COLO829 (cell line): ENCODE measurements at regions not wholly inside any gene's neighbourhood (a gene's known extent, or its start where the extent isn't known, plus 50 kb on each side); places are given as distances from the start of the nearest gene placed in this dataset.

Experiments used
- DNase-seq: peaks from one replicate; pipeline ENCODE4 v3.0.0; 2012; ENCODE audit warnings: low spot score

DNA sequence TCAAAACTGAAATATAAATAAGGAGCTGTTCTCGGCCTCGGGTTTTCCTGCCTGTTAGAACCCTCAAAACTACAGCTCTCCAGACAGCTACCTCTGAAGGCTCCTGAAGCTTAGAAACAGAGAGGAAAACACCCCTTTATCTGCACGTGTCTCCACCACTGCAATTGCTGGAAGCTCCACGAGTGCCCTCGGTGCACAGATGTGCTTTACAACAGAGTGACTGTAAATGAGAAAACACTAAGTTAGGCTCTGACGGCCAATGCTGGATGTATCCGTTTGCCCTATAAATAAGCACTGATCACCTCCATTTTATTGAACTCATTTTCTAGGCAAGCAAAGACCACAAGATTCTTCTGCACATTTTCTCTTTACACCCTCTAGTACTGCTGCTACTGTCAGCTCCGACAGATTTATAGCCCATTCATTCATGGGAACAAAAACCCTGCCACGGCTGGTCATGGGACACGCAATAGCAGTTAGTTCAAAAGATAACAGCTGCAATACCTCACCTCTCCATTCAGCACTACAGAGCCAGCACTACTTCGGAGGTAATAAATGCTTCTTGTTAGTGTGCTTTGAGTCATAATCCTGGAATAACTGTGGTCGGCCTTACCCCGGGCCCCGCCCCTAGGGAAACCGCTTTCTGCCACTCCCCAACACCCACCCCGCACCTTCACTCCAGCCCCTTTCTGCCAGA is 241.1 kb upstream of the ZNF507 start:
- DNase-seq: peak; percentile 38

GRCh38 chr19:32104850-32105235 is 240.6 kb upstream of the ZNF507 start:
- DNase-seq: no peak

DNA sequence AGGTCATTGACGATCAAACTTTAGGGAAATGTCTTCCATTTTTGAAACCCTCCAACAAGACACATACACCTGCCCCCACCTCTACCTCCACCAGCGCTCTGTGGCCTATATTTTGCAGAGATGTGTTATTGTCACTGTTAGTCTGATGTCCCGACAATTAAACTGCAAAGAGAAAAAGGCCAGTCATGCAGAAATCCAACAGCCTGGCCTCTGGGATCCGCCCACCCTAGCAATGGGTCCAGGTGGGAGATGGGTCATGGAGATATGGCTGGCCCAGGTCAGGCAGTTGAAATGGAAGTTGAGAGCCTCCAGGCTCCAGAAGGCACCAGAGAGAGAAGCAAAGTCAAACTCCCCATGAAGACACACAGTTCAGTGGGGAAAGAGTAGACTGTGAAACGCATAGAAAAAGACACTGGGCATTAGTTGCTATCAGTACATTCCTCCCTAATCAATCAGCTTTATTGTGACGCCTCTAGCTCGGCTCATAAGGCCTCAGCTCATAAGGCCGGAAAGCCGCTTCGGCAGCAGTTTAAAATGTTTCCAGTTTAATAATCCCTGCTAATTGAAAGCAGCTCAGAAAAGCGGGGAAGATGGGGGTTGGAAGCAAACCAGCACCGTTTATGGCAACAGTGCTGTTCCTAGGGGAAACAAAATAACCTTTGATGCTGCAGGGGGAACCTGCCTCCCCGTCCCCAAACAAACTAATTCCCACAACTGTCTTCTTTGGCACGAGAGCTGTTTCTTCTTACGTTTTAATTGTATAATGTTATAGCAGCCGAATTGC is 239.7 kb upstream of the ZNF507 start:
- DNase-seq: no peak

GRCh38 chr19:32122258-32122657 is 223.2 kb upstream of the ZNF507 start:
- no peak for DNase-seq

GRCh38 chr19:32123355-32123940 is 222.0 kb upstream of the ZNF507 start:
- DNase-seq: no peak

DNA sequence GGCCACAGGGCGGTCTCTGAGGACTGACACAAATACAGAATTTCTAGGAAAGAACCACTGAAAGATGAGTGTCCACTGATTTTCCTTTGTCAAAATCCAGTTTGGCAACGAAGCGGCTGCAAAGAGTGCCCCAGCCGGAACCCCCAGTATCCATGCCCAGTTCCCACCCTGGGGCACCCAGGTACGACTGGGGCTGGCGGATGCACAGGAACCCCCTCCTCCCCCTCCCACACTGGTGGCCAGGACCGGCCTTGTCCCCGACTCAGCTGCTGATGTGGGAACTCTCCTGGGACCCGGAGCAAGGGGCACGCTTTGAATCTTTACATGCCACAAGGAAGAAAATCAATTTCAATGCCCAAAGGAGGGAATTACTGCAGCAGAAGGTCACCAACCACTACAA is 220.8 kb upstream of the ZNF507 start:
- no peak for DNase-seq

GRCh38 chr19:32129141-32129540 is 216.3 kb upstream of the ZNF507 start:
- no peak for DNase-seq

DNA sequence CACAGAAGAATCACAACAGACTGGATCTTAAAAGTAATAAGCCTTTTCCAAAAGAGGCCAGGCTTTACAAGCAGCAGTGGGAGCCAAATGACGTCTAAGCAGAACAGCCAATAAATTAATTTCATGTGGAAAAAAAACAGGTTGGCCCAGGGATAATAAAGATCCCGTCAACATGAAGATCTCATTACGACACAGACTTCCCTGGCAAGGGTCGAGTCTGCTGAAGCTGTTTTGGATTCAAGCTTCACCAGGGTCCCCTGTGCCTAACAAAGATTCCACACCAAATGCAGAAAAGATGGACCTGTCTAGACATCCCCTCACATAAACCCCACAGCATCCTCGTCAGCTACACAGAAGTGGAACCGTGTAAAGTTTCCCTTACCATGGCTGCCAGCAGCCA is 215.1 kb upstream of the ZNF507 start:
- no peak for DNase-seq

DNA sequence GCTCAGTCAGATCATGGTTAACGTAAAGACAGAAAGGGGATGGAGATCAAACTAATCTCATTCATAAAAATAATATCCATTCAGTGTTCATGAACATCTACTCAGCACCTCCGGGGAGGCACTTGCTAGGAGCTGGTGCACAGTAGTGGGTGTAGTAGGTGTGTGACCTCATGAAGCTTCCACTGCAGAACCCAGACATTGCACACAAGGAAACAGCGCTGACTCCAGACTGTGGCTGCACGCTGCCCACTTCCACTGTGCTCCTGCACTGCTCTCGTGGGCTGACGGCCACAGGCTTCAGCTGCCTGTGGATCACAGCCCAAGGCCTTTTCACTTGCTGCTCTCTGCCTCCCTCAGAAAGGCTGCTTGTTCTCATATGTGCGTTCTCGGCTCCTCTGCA is 214.4 kb upstream of the ZNF507 start:
- no peak for DNase-seq

DNA sequence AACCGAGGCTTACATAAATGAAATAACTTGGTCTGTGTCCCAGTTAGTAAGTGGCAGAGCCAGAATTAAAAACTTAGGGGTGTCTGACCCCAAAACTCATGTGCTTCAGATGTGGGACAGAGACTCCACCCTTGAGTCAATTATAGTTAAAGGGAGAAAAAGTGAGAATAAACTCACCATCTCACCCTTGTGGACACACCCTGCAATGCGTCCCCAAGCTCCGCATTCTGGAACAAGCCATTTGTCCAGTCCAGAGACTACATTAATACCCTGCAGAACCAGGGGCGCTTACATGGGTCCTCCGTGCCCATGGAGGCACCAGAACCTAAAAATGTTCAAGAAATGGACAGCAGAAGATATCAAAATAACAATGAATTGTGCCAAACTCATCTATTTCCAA is 207.0 kb upstream of the ZNF507 start:
- DNase-seq: no peak

DNA sequence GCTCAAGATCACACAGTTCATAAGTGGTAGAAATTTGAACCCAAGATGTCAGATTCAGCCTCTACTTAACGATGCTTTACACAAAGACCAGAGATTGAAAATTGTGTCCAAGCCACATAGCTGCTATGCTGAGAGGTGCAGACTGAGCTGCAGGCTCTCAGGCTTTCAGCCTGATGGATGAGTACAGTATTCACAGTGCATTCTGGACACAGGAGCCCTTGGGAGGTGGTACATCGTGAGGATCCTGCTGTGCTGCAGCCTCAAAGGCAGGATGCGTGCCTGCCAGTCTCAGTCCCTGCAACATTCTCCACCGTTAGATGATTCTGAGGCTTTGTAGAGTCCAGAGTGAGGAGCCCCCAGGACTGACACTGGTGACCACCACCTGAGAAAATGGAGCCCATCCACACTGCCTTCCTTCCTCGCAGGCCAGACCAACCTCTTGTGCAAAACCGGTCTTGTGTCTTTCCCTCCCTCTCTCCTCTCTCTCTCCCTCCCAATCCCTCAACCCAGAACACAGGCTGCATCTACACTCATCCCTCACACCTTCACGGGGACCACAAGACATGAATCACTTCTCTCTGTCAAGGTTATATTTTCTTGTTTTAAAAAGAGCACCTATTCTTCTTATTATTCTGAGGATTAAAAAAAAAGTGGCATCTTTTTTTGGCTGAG is 203.4 kb upstream of the ZNF507 start:
- no peak for DNase-seq

GRCh38 chr19:32146664-32147063 is 198.7 kb upstream of the ZNF507 start:
- no peak for DNase-seq

DNA sequence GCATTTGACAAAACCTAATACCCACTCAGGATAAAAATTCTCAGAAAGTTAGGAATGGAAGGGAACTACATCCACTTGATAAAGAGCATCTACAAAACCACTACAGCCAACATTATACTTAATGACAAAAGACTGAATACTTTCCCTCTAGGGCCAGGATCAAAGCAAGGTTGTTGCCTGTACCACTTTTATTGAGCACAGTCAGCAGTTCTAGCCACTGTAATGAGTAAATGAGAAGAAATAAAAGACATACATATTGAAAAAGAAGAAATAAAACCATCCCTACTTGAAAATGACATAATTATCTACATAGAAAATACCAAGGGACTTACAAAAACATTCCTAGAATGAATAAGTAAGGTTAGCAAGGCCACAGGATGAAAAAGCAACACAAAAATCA is 194.8 kb upstream of the ZNF507 start:
- DNase-seq: no peak

DNA sequence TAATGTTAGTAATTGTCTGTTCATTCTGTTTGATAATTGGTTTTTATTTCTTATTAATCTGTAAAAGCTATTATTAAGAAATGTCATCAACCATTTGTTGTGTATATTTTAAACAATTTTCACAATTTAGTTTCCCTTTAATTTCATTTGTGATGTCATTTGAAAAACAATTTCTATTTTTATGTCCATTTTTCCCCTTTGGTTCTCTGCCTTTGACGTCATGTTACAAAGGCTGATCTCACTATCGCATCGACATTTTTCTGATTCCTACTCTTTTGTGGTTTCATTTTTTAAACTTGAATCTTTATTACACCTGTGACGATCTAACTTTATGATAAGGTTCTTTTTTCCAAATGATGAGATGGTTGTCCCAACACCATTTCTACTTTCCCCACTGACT is 191.0 kb upstream of the ZNF507 start:
- DNase-seq: no peak

DNA sequence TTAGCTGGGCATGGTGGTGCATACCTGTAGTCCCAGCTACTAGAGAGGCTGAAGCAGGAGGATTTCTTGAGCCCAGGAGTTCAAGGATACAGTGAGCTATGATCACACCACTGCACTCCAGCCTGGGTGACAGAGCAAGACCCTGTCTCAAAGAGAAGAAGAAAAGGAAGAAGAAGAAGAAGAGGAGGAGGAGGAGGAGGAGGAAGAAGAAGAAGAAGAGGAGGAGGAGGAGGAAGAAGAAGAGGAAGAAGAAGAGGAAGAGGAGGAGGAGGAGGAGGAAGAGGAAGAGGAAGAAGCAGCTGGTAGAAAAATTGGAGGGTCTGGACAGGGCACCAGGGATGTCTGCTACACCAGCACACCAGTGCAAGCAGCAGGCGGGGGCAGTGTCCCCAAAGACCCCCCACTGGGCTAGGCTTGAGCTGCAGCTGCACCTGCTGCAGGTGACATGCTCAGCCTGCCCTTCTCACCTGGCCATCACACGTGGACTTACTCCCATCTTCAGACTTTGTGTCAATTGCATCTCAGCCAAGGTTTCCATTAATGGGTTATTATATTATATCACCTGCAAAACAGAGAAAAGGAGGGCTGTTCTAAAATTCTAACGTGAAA is 180.9 kb upstream of the ZNF507 start:
- no peak for DNase-seq

- no peak for DNase-seq
Measured at GRCh38 chr19:32165141-32165540, 180.3 kb upstream of the ZNF507 start.

DNA sequence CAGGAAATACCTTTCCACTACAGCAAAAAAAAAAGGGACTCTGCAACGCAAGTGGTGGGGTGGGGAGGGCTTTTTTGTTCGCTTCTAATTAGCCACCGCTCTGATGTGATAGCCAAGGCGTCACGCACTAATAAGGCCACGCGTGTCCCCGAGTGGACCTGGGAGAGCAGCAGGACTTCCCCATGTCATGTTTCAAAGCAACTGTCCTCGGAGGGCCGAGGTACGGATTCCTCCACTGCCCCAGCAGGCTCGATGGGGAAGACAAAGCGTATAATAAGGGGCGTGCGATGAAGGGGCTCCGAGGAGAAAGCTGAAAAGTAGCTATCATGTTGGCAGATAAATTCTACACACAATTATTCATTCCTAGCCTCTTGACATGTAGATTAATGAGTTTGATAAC is 179.7 kb upstream of the ZNF507 start:
- no peak for DNase-seq

- DNase-seq: no peak
Measured at GRCh38 chr19:32166238-32166637, 179.2 kb upstream of the ZNF507 start.

DNA sequence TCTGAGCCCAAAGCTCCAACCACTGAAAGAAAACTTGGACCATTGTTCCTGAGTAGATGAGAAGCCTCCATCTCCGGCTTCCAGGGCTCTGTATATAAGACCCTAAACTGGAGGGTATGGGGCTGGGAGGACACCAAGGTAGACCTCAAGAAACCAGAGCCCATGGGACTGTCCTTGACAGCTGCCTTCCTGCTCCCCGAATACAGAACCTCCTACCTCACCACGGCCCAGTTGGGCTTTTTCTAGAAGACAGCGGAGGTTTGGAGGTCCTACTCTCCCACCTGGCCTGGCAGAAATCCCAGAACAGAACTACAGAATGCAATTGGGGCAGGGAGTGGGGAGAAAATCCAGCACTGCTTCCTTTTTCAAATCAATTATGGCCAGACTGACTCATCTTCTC is 177.3 kb upstream of the ZNF507 start:
- DNase-seq: no peak

- no peak for DNase-seq
Measured at GRCh38 chr19:32168606-32169005, 176.8 kb upstream of the ZNF507 start.

DNA sequence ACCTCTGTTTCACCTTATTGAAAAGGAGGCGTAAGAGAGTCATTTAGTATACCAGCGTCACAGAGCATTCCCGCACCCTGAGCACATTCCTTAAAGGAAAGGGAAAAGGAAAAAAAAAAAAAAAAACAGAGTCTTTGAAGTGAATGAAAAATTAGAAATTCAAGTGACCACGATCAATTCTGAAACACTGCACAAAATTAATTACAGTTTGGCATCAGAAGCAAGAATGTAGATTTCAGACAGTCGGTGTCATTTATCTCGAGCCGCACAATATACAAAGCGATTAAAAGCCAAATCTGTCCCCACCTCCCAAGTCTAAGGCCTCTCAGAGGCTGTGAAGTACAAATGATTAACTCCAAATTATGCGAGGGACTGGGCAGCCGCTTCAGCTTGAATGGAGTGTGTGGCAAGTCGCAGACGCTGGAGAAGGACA is 173.7 kb upstream of the ZNF507 start:
- no peak for DNase-seq

DNA sequence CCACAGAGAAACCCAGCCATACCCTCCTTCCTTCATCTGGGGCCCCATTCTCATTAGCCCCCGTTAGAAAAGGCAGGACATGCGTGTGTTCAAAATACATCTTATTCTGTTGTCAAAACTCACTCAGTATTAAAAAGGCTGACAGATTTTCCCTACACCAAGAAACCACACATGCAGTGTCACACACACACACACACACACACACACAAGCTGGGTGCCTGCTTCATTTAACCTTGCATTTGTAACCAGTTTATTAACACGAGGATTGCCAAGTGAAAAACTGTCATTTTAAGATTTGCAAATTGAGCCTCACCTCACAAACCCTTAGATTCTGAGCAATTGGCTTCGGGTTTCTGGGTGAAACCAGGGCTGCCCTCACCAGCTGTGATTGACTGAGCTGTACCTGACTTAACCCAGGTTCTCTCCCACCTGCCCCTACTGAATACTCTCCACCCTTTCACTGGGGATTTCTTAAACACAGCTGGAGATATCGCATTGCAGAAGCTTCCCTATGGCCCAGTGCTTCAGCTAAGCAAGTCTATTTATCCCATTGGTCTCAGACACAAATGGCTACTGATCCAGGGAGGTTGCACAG is 172.7 kb upstream of the ZNF507 start:
- DNase-seq: no peak
